HL-60 (cell line): ENCODE measurements at regions not wholly inside any gene's neighbourhood (a gene's known extent, or its start where the extent isn't known, plus 50 kb on each side); places are given as distances from the start of the nearest gene placed in this dataset.

ENCODE experiments used
- DNase-seq, 2 experiments: peaks; one replicate each; pipeline ENCODE4 v3.0.0-alpha.2; 2010 to 2020; ENCODE audit warnings: low read depth in 1 of 2, low spot score in 1 of 2
- H3K27ac ChIP-seq: fragments of 250-450 bp; sonication (Bioruptor Pico); replicated peaks from 2 replicates; pipeline ENCODE4 v1.5.1; 2020; ENCODE audit warnings: mild to moderate bottlenecking, moderate library complexity
- H3K27me3 ChIP-seq: fragments of 250-450 bp; sonication (Bioruptor Pico); 2 replicates; pipeline ENCODE4 v1.5.1; 2021; ENCODE audit warnings: mild to moderate bottlenecking, moderate library complexity; ENCODE audit not compliant: insufficient read depth, poor library complexity, severe bottlenecking
- H3K4me3 ChIP-seq: replicated peaks from 2 replicates; pipeline ENCODE4 v1.5.1; 2011; ENCODE audit warnings: mild to moderate bottlenecking, control low read depth, low read length; ENCODE audit not compliant: insufficient read depth
- CTCF ChIP-seq: IDR thresholded peaks from one replicate; pipeline ENCODE4 v1.5.1; 2011; ENCODE audit warnings: low read length, control low read depth, inconsistent platforms; ENCODE audit not compliant: insufficient read depth
- GABPA ChIP-seq: IDR thresholded peaks from 2 replicates; pipeline ENCODE4 v1.6.1; 2012; ENCODE audit warnings: low read depth
- POLR2AphosphoS5 ChIP-seq: IDR thresholded peaks from 2 replicates; pipeline ENCODE4 v1.6.1; 2012; ENCODE audit warnings: low read depth
- REST ChIP-seq: IDR thresholded peaks from 2 replicates; pipeline ENCODE4 v1.6.1; 2012; ENCODE audit warnings: low read depth; ENCODE audit not compliant: insufficient replicate concordance
- SPI1 ChIP-seq: IDR thresholded peaks from 2 replicates; pipeline ENCODE4 v1.6.1; 2012; ENCODE audit warnings: low read depth, mild to moderate bottlenecking, borderline replicate concordance

- DNase-seq = no peak
- no peak overlapping the region for H3K27ac ChIP-seq
- TF ChIP-seq GABPA = no peak
- TF ChIP-seq CTCF = no peak
- no peak for TF ChIP-seq REST
- TF ChIP-seq POLR2AphosphoS5 = no peak
- no peak for TF ChIP-seq SPI1
- H3K27me3 ChIP-seq = peaks cover 2% of the 10 kb centered on the region
- no peak overlapping the region for H3K4me3 ChIP-seq
Measured at GRCh38 chr17:62164747-62165722, 100.0 kb upstream of the MED13 start.

- H3K4me3 ChIP-seq = no peak overlapping the region
- H3K27ac ChIP-seq = no peak overlapping the region
- TF ChIP-seq CTCF = no peak
- no peak for TF ChIP-seq REST
- no peak for TF ChIP-seq GABPA
- no peak for TF ChIP-seq POLR2AphosphoS5
- no peak for TF ChIP-seq SPI1
- H3K27me3 ChIP-seq = peaks cover 2% of the 10 kb centered on the region
- no peak for DNase-seq
Measured at GRCh38 chr17:62163847-62164246, 98.8 kb upstream of the MED13 start.

GRCh38 chr17:62162898-62163297, 97.8 kb upstream of the MED13 start:
- Histone ChIP-seq H3K27ac (no peak overlapping the region), H3K27me3 (peaks cover 2% of the 10 kb centered on the region), H3K4me3 (no peak overlapping the region)
- no peak for DNase-seq
- TF ChIP-seq SPI1 (no peak), CTCF (no peak), REST (no peak), GABPA (no peak), POLR2AphosphoS5 (no peak)
